Gastrocnemius medialis (tissue), 4 donors: ENCODE measurements at regions not wholly inside any gene's neighbourhood (a gene's known extent, or its start where the extent isn't known, plus 50 kb on each side); places are given as distances from the start of the nearest gene placed in this dataset.

Source experiments
- ATAC-seq, 2 donors: fragments of 150-250 bp; one replicate each; pipeline ENCODE4 v1.9.1; 2016
- DNase-seq, 2 donors: peaks; one replicate each; pipeline ENCODE4 v3.0.0-alpha.2; 2019
- H3K27ac ChIP-seq, 4 donors: fragments of 200-600 bp; sonication (generic); 1 replicate in 1 of 4; 2 replicates in 3 of 4; pipeline ENCODE4 v1.5.1; 2016 to 2018; ENCODE audit warnings: mild to moderate bottlenecking in 2 of 4, moderate library complexity in 1 of 4
- H3K27me3 ChIP-seq, 3 donors: fragments of 200-600 bp; sonication (generic) in 2 of 3; 1 replicate in 1 of 3; 2 replicates in 2 of 3; pipeline versions ENCODE4 v1.5.1 to v1.6.0; 2016 to 2019; ENCODE audit warnings: mild to moderate bottlenecking in 1 of 3, moderate library complexity in 1 of 3
- H3K36me3 ChIP-seq, 2 donors: fragments of 200-600 bp; sonication (generic) in 1 of 2; one replicate each; pipeline ENCODE4 v1.5.1; 2017 to 2018
- H3K4me1 ChIP-seq, 2 donors: fragments of 200-600 bp; sonication (generic) in 1 of 2; one replicate each; pipeline ENCODE4 v1.5.1; 2016 to 2017; ENCODE audit warnings: mild to moderate bottlenecking in 2 of 2
- H3K4me3 ChIP-seq, 4 donors: fragments of 200-600 bp; sonication (generic) in 3 of 4; 1 replicate in 1 of 4; 2 replicates in 3 of 4; pipeline ENCODE4 v1.5.1; 2016 to 2019; ENCODE audit warnings: mild to moderate bottlenecking in 2 of 4
- H3K9me3 ChIP-seq, 3 donors: fragments of 200-600 bp; sonication (generic) in 2 of 3; 1 replicate in 1 of 3; 2 replicates in 2 of 3; pipeline ENCODE4 v1.5.1; 2016 to 2019
- CTCF ChIP-seq, 5 experiments: fragments of 450-650 bp in 3 of 5; fragments of 200-600 bp in 2 of 5; sonication (generic) in 2 of 5; IDR thresholded peaks in 4 of 5; conservative IDR thresholded peaks in 1 of 5; 1 replicate in 4 of 5; 2 replicates in 1 of 5; pipeline ENCODE4 v1.5.1; 2016 to 2019; ENCODE audit warnings: antibody characterized with exemption in 5 of 5, mild to moderate bottlenecking in 3 of 5, moderate library complexity in 3 of 5
- POLR2A ChIP-seq, 2 donors: fragments of 450-650 bp; IDR thresholded peaks; one replicate each; pipeline ENCODE4 v1.6.1; 2017; ENCODE audit warnings: antibody characterized with exemption in 2 of 2, mild to moderate bottlenecking in 2 of 2, moderate library complexity in 2 of 2
- in situ Hi-C, 4 donors: fragments of 200-750 bp; cut with MboI; loops; one replicate each; pipeline versions ENCODE4 v1.15.0 to v1.8.0; 2017; ENCODE audit warnings: low sequenced_read_pairs in 4 of 4
- intact Hi-C: fragments of 100-400 bp; cut with DNase I; formaldehyde crosslinking; loops from one replicate; pipeline ENCODE4 v1.15.1; 2023; ENCODE audit warnings: low total_unique reads

- Histone ChIP-seq H3K27me3 (no peaks in the 10 kb centered on the region), H3K27ac (no peak overlapping the region), H3K9me3 (no peaks in the 10 kb centered on the region), H3K36me3 (no peaks in the 10 kb centered on the region), H3K4me3 (no peak overlapping the region), H3K4me1 (peaks cover 0 to 3% of the 10 kb centered on the region in 2 donors)
- DNase-seq (no peak), ATAC-seq (no peak)
- TF ChIP-seq POLR2A (IDR thresholded peaks at IDR 0.05) (no peak), CTCF (IDR thresholded peaks at IDR 0.05 in 4 of 5, conservative IDR thresholded peaks at IDR 0.05 in 1 of 5) (no peak)
- intact Hi-C loops, result loop anchor here (2.0 kb wide), 1 partner anchor 387 kb away; no protein-coding TSS in a partner anchor
- in situ Hi-C loops, result loop anchor here in 2 of 4 donors (10.0 to 25.0 kb wide), 3 partner anchors 306 to 459 kb away; partner anchors contain the start of genes RSPO3 (in 2 of the 2) and RNF146 (in 1 of the 2)
Observed at GRCh38 chr6:126805861-126806260, 312.6 kb upstream of the RSPO3 start.

- in situ Hi-C loops (loop anchor here in 2 of 4 donors (10.0 to 25.0 kb wide), 3 partner anchors 304 to 457 kb away; partner anchors contain the start of genes RSPO3 (in 2 of the 2) and RNF146 (in 1 of the 2)), intact Hi-C loops (no loop called here)
- Histone ChIP-seq H3K9me3 (no peaks in the 10 kb centered on the region), H3K36me3 (no peaks in the 10 kb centered on the region), H3K27ac (no peak overlapping the region), H3K27me3 (no peaks in the 10 kb centered on the region), H3K4me1 (peaks cover 6 to 8% of the 10 kb centered on the region in 2 donors), H3K4me3 (no peak overlapping the region)
- DNase-seq (no peak), ATAC-seq (no peak)
- no peak for TF ChIP-seq POLR2A (IDR thresholded peaks at IDR 0.05)
- TF ChIP-seq CTCF (IDR thresholded peaks at IDR 0.05 in 4 of 5, conservative IDR thresholded peaks at IDR 0.05 in 1 of 5), result no peak
Observed at GRCh38 chr6:126807876-126808275, 310.6 kb upstream of the RSPO3 start.

GRCh38 chr6:126811321-126811720, 307.1 kb upstream of the RSPO3 start:
- intact Hi-C loops (no loop called here), in situ Hi-C loops (loop anchor here in 2 of 4 donors (25.0 kb wide), 2 partner anchors 301 to 376 kb away; partner anchors contain the start of gene RSPO3 (in 2 of the 2))
- no peak for ATAC-seq

GRCh38 chr6:126812010-126812409, 306.5 kb upstream of the RSPO3 start:
- Histone ChIP-seq H3K4me3 (no peak overlapping the region), H3K9me3 (no peaks in the 10 kb centered on the region), H3K27ac (no peak overlapping the region), H3K4me1 (peaks cover 8 to 9% of the 10 kb centered on the region in 2 donors), H3K27me3 (no peaks in the 10 kb centered on the region), H3K36me3 (no peaks in the 10 kb centered on the region)
- intact Hi-C loops (no loop called here), in situ Hi-C loops (loop anchor here in 2 of 4 donors (25.0 kb wide), 2 partner anchors 300 to 375 kb away; partner anchors contain the start of gene RSPO3 (in 2 of the 2))
- DNase-seq (no peak), ATAC-seq (no peak)
- TF ChIP-seq CTCF (IDR thresholded peaks at IDR 0.05 in 4 of 5, conservative IDR thresholded peaks at IDR 0.05 in 1 of 5) (no peak), POLR2A (IDR thresholded peaks at IDR 0.05) (no peak)

More at GRCh38 chr6:126811321-126811720, 307.1 kb upstream of the RSPO3 start:
- Histone ChIP-seq H3K4me1 (peaks cover 8 to 9% of the 10 kb centered on the region in 2 donors), H3K27ac (no peak overlapping the region), H3K36me3 (no peaks in the 10 kb centered on the region), H3K9me3 (no peaks in the 10 kb centered on the region), H3K27me3 (no peaks in the 10 kb centered on the region), H3K4me3 (no peak overlapping the region)
- no peak for TF ChIP-seq POLR2A (IDR thresholded peaks at IDR 0.05)
- no peak for TF ChIP-seq CTCF (IDR thresholded peaks at IDR 0.05 in 4 of 5, conservative IDR thresholded peaks at IDR 0.05 in 1 of 5)
- DNase-seq, result no peak
